ENCODE measurements at regions not wholly inside any gene's neighbourhood (a gene's known extent, or its start where the extent isn't known, plus 50 kb on each side); places are given as distances from the start of the nearest gene placed in this dataset.

- no peaks in the 10 kb centered on the region for H3K27me3 ChIP-seq
- no peak overlapping the region for H3K27ac ChIP-seq
- no peaks in the 10 kb centered on the region for H3K4me1 ChIP-seq (ENCODE audit: control insufficient read depth in 1 of 2, insufficient read depth in 1 of 2, low read depth in 1 of 2, low read length in 1 of 2)
- H3K36me3 ChIP-seq, result no peaks in the 10 kb centered on the region
- TF ChIP-seq CTCF (IDR thresholded peaks at IDR 0.05), result no peak
- no peak overlapping the region for H3K4me3 ChIP-seq (ENCODE audit: low read depth in 1 of 2, low read length in 1 of 2)
- H3K9me3 ChIP-seq, result no peaks in the 10 kb centered on the region
These were observed 318.2 kb upstream of the NRXN1 start for GRCh38 chr2:51350100-51350499.

- H3K4me1 ChIP-seq (ENCODE audit: control insufficient read depth in 1 of 2, insufficient read depth in 1 of 2, low read depth in 1 of 2, low read length in 1 of 2), result no peaks in the 10 kb centered on the region
- no peaks in the 10 kb centered on the region for H3K9me3 ChIP-seq
- H3K27ac ChIP-seq, result no peak overlapping the region
- no peaks in the 10 kb centered on the region for H3K27me3 ChIP-seq
- no peaks in the 10 kb centered on the region for H3K36me3 ChIP-seq
- TF ChIP-seq CTCF (IDR thresholded peaks at IDR 0.05), result no peak
- H3K4me3 ChIP-seq (ENCODE audit: low read depth in 1 of 2, low read length in 1 of 2), result no peak overlapping the region
These were observed 313.0 kb upstream of the NRXN1 start for GRCh38 chr2:51344886-51345285.

- Histone ChIP-seq H3K36me3 (no peaks in the 10 kb centered on the region), H3K4me1 (ENCODE audit: control insufficient read depth in 1 of 2, insufficient read depth in 1 of 2, low read depth in 1 of 2, low read length in 1 of 2) (no peaks in the 10 kb centered on the region), H3K9me3 (no peaks in the 10 kb centered on the region), H3K4me3 (ENCODE audit: low read depth in 1 of 2, low read length in 1 of 2) (no peak overlapping the region), H3K27ac (no peak overlapping the region), H3K27me3 (no peaks in the 10 kb centered on the region)
- no peak for TF ChIP-seq CTCF (IDR thresholded peaks at IDR 0.05)
These were observed 303.4 kb upstream of the NRXN1 start for GRCh38 chr2:51335087-51336058.

GRCh38 chr2:51329512-51329911 lies 297.6 kb upstream of the NRXN1 start:
- Histone ChIP-seq H3K36me3 (no peaks in the 10 kb centered on the region), H3K4me1 (ENCODE audit: control insufficient read depth in 1 of 2, insufficient read depth in 1 of 2, low read depth in 1 of 2, low read length in 1 of 2) (no peaks in the 10 kb centered on the region), H3K9me3 (no peaks in the 10 kb centered on the region), H3K4me3 (ENCODE audit: low read depth in 1 of 2, low read length in 1 of 2) (no peak overlapping the region), H3K27me3 (no peaks in the 10 kb centered on the region), H3K27ac (no peak overlapping the region)
- no peak for TF ChIP-seq CTCF (IDR thresholded peaks at IDR 0.05)

- H3K4me3 ChIP-seq (ENCODE audit: low read depth in 1 of 2, low read length in 1 of 2), result no peak overlapping the region
- H3K27me3 ChIP-seq, result no peaks in the 10 kb centered on the region
- H3K27ac ChIP-seq, result no peak overlapping the region
- H3K9me3 ChIP-seq, result no peaks in the 10 kb centered on the region
- no peaks in the 10 kb centered on the region for H3K36me3 ChIP-seq
- TF ChIP-seq CTCF (IDR thresholded peaks at IDR 0.05), result no peak
- no peaks in the 10 kb centered on the region for H3K4me1 ChIP-seq (ENCODE audit: control insufficient read depth in 1 of 2, insufficient read depth in 1 of 2, low read depth in 1 of 2, low read length in 1 of 2)
These were observed 292.1 kb upstream of the NRXN1 start for GRCh38 chr2:51324051-51324450.
